Activated T-cell treated with anti-CD3 and anti-CD28 coated beads, Interleukin-2, amount 50 U/mL, for 72 hours (primary cell): ENCODE measurements at regions not wholly inside any gene's neighbourhood (a gene's known extent, or its start where the extent isn't known, plus 50 kb on each side); places are given as distances from the start of the nearest gene placed in this dataset.

ENCODE experiments used
- ATAC-seq, 2 donors: fragments of 150-1000 bp; cut with Tn5 transposase; replicated peaks in 1 of 2; 2 replicates each; pipeline ENCODE4 v1.10.0; 2021; ENCODE audit warnings: moderate library complexity in 2 of 2, mild to moderate bottlenecking in 1 of 2
- DNase-seq, 2 donors: peaks; one replicate each; pipeline ENCODE4 v3.0.0; 2021 to 2022; ENCODE audit warnings: mixed read lengths in 1 of 2
- H3K27ac Mint-ChIP-seq: one replicate; pipeline ENCODE4 v1.8.0; 2022; ENCODE audit warnings: mild to moderate bottlenecking, moderate library complexity, mixed read lengths
- H3K27me3 Mint-ChIP-seq: one replicate; pipeline ENCODE4 v1.8.0; 2022; ENCODE audit warnings: low read depth, mixed read lengths
- H3K36me3 Mint-ChIP-seq, 2 donors: one replicate each; pipeline ENCODE4 v1.8.0; 2022; ENCODE audit warnings: mixed read lengths in 2 of 2, mild to moderate bottlenecking in 1 of 2; ENCODE audit not compliant: insufficient read depth in 2 of 2
- H3K4me1 Mint-ChIP-seq: one replicate; pipeline ENCODE4 v1.8.0; 2022; ENCODE audit warnings: low read depth, mixed read lengths
- H3K4me3 Mint-ChIP-seq, 2 donors: one replicate each; pipeline ENCODE4 v1.8.0; 2022; ENCODE audit warnings: mild to moderate bottlenecking in 2 of 2, mixed read lengths in 2 of 2, moderate library complexity in 2 of 2
- H3K9me3 Mint-ChIP-seq, 2 donors: one replicate each; pipeline ENCODE4 v1.8.0; 2022; ENCODE audit warnings: mixed read lengths in 2 of 2

- H3K36me3 Mint-ChIP-seq = no peaks in the 10 kb centered on the region
- ATAC-seq = no peak
- no peaks in the 10 kb centered on the region for H3K4me1 Mint-ChIP-seq
- DNase-seq = no peak
- H3K4me3 Mint-ChIP-seq = no peak overlapping the region
- peaks cover 0 to 2% of the 10 kb centered on the region in 2 donors for H3K9me3 Mint-ChIP-seq
- H3K27ac Mint-ChIP-seq = no peak overlapping the region
- no peaks in the 10 kb centered on the region for H3K27me3 Mint-ChIP-seq
Observed at GRCh38 chr11:79546351-79546750, 105.5 kb upstream of the TENM4 start.

GRCh38 chr11:79544361-79544760 is 103.5 kb upstream of the TENM4 start:
- ATAC-seq = no peak
- Mint-ChIP-seq H3K27me3 (no peaks in the 10 kb centered on the region), H3K4me1 (no peaks in the 10 kb centered on the region), H3K4me3 (no peak overlapping the region), H3K9me3 (no peaks in the 10 kb centered on the region), H3K36me3 (no peaks in the 10 kb centered on the region), H3K27ac (no peak overlapping the region)
- no peak for DNase-seq

- Mint-ChIP-seq H3K36me3 (no peaks in the 10 kb centered on the region), H3K9me3 (no peaks in the 10 kb centered on the region), H3K27ac (no peak overlapping the region), H3K4me3 (no peak overlapping the region), H3K4me1 (no peaks in the 10 kb centered on the region), H3K27me3 (no peaks in the 10 kb centered on the region)
- ATAC-seq = no peak
- no peak for DNase-seq
Observed at GRCh38 chr11:79543101-79543500, 102.3 kb upstream of the TENM4 start.

GRCh38 chr11:79541466-79541865 is 100.6 kb upstream of the TENM4 start:
- no peaks in the 10 kb centered on the region for H3K4me1 Mint-ChIP-seq
- DNase-seq (no peak), ATAC-seq (no peak)
- no peaks in the 10 kb centered on the region for H3K36me3 Mint-ChIP-seq
- no peak overlapping the region for H3K4me3 Mint-ChIP-seq
- no peak overlapping the region for H3K27ac Mint-ChIP-seq
- peaks cover 0 to 3% of the 10 kb centered on the region in 2 donors for H3K9me3 Mint-ChIP-seq
- H3K27me3 Mint-ChIP-seq = no peaks in the 10 kb centered on the region

GRCh38 chr11:79538775-79539174 is 97.9 kb upstream of the TENM4 start:
- H3K36me3 Mint-ChIP-seq = no peaks in the 10 kb centered on the region
- H3K27ac Mint-ChIP-seq = no peak overlapping the region
- no peaks in the 10 kb centered on the region for H3K4me1 Mint-ChIP-seq
- no peaks in the 10 kb centered on the region for H3K27me3 Mint-ChIP-seq
- ATAC-seq (no peak), DNase-seq (no peak)
- peaks cover 3 to 6% of the 10 kb centered on the region in 2 donors for H3K9me3 Mint-ChIP-seq
- no peak overlapping the region for H3K4me3 Mint-ChIP-seq

- ATAC-seq (no peak), DNase-seq (no peak)
- Mint-ChIP-seq H3K27ac (no peak overlapping the region), H3K9me3 (peaks cover 5 to 12% of the 10 kb centered on the region in 2 donors), H3K4me1 (no peaks in the 10 kb centered on the region), H3K4me3 (no peak overlapping the region), H3K27me3 (no peaks in the 10 kb centered on the region), H3K36me3 (no peaks in the 10 kb centered on the region)
Observed at GRCh38 chr11:79536155-79536917, 95.5 kb upstream of the TENM4 start.

- Mint-ChIP-seq H3K9me3 (peaks cover 5 to 12% of the 10 kb centered on the region in 2 donors), H3K27me3 (no peaks in the 10 kb centered on the region), H3K36me3 (no peaks in the 10 kb centered on the region), H3K27ac (no peak overlapping the region), H3K4me1 (no peaks in the 10 kb centered on the region), H3K4me3 (no peak overlapping the region)
- DNase-seq (no peak), ATAC-seq (no peak)
Observed at GRCh38 chr11:79535606-79536005, 94.8 kb upstream of the TENM4 start.

GRCh38 chr11:79525257-79525656 is 84.4 kb upstream of the TENM4 start:
- Mint-ChIP-seq H3K9me3 (peaks cover 7 to 10% of the 10 kb centered on the region in 2 donors), H3K36me3 (no peaks in the 10 kb centered on the region), H3K27me3 (no peaks in the 10 kb centered on the region), H3K4me1 (no peaks in the 10 kb centered on the region), H3K4me3 (no peak overlapping the region), H3K27ac (no peak overlapping the region)
- ATAC-seq (no peak), DNase-seq (no peak)

- no peak for DNase-seq
- no peaks in the 10 kb centered on the region for H3K27me3 Mint-ChIP-seq
- ATAC-seq = no peak
- no peak overlapping the region for H3K27ac Mint-ChIP-seq
- H3K4me3 Mint-ChIP-seq = no peak overlapping the region
- H3K9me3 Mint-ChIP-seq = peaks cover 6 to 7% of the 10 kb centered on the region in 2 donors
- no peaks in the 10 kb centered on the region for H3K4me1 Mint-ChIP-seq
- H3K36me3 Mint-ChIP-seq = no peaks in the 10 kb centered on the region
Observed at GRCh38 chr11:79522626-79523025, 81.8 kb upstream of the TENM4 start.

- no peak for DNase-seq
- H3K4me3 Mint-ChIP-seq = no peak overlapping the region
- H3K27ac Mint-ChIP-seq = no peak overlapping the region
- no peaks in the 10 kb centered on the region for H3K27me3 Mint-ChIP-seq
- H3K9me3 Mint-ChIP-seq = peaks cover 4 to 6% of the 10 kb centered on the region in 2 donors
- H3K4me1 Mint-ChIP-seq = no peaks in the 10 kb centered on the region
- H3K36me3 Mint-ChIP-seq = no peaks in the 10 kb centered on the region
- ATAC-seq = no peak
Observed at GRCh38 chr11:79520086-79520485, 79.3 kb upstream of the TENM4 start.

- Mint-ChIP-seq H3K4me1 (no peaks in the 10 kb centered on the region), H3K27me3 (no peaks in the 10 kb centered on the region), H3K4me3 (no peak overlapping the region), H3K36me3 (no peaks in the 10 kb centered on the region), H3K9me3 (peaks cover 3 to 4% of the 10 kb centered on the region in 2 donors), H3K27ac (no peak overlapping the region)
- ATAC-seq (no peak), DNase-seq (no peak)
Observed at GRCh38 chr11:79515781-79516180, 75.0 kb upstream of the TENM4 start.

- ATAC-seq (no peak), DNase-seq (no peak)
- H3K27ac Mint-ChIP-seq = no peak overlapping the region
- H3K4me1 Mint-ChIP-seq = no peaks in the 10 kb centered on the region
- H3K9me3 Mint-ChIP-seq = no peaks in the 10 kb centered on the region
- H3K4me3 Mint-ChIP-seq = no peak overlapping the region
- no peaks in the 10 kb centered on the region for H3K36me3 Mint-ChIP-seq
- H3K27me3 Mint-ChIP-seq = no peaks in the 10 kb centered on the region
Observed at GRCh38 chr11:79514695-79515094, 73.9 kb upstream of the TENM4 start.

- H3K9me3 Mint-ChIP-seq = no peaks in the 10 kb centered on the region
- DNase-seq (no peak), ATAC-seq (no peak)
- H3K27ac Mint-ChIP-seq = no peak overlapping the region
- H3K4me3 Mint-ChIP-seq = no peak overlapping the region
- H3K36me3 Mint-ChIP-seq = peaks cover 0 to 1% of the 10 kb centered on the region in 2 donors
- H3K27me3 Mint-ChIP-seq = no peaks in the 10 kb centered on the region
- no peaks in the 10 kb centered on the region for H3K4me1 Mint-ChIP-seq
Observed at GRCh38 chr11:79514290-79514689, 73.5 kb upstream of the TENM4 start.
